GM19238 (cell line): ENCODE measurements at regions not wholly inside any gene's neighbourhood (a gene's known extent, or its start where the extent isn't known, plus 50 kb on each side); places are given as distances from the start of the nearest gene placed in this dataset.
A peak's percentile ranks its signal among the peaks of the same experiment; 100 is the strongest.
"Not testable (repeated sequence)": the region's sequence is repeated elsewhere in the genome, so short reads cannot be mapped to it uniquely, and the experiment has no call there.

ENCODE experiments used
- DNase-seq: peaks from one replicate; pipeline ENCODE4 v3.0.0; 2011; ENCODE audit warnings: low spot score; ENCODE audit not compliant: insufficient read length

DNA sequence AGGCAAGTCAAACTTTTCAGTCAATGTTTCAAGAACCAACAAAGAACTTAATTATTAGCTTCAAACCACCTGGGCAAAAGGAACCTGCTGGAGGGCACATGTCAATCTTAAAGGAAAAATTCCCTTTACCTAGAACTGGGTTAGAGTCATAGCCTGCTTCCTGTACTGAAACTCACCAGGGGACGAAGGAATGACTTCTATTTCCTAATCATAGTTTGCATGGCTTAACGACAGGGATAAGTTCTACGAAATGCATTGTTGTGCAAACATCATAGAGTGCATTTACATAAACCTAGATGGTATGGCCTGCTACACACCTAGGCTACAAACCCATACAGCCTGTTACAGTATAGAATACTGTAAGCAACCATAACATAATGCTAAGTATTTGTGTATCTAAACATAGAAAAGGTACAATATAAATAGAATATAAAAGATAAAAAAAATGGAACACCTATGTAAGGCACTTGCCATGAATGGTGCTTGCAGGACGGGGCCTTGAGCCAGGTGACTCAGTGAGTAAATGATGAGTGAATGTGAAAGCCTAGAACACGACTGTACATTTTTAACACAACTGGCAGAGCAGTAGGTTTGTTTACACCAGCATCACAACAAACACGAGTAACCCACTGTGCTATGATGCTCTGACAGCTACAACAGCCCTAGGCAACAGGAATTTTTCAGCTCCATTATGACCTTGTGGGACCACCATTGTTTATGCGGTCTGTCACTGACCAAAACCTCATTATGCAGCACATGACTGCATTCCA, 234.9 kb upstream of the CAND1 start:
- DNase-seq = no peak

DNA sequence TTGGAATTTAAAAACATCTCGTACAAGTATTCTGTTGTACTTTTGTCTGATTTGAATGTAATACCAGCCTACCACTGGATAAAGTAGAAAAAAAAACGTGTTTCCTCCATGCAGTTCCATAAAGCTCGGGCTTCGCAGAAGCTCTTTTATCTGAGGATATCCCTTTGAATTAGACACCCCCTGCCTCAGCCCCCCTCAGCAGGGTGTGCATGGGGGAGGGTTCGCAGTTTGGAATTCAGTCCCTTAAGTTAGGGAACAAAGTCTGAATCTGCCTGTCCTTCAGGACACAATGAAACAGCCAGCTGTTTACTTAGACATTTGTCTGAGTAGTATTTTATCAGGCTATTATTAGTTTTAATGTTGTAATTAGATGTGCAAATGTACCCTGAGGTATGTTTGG, 234.0 kb upstream of the CAND1 start:
- no peak for DNase-seq

DNA sequence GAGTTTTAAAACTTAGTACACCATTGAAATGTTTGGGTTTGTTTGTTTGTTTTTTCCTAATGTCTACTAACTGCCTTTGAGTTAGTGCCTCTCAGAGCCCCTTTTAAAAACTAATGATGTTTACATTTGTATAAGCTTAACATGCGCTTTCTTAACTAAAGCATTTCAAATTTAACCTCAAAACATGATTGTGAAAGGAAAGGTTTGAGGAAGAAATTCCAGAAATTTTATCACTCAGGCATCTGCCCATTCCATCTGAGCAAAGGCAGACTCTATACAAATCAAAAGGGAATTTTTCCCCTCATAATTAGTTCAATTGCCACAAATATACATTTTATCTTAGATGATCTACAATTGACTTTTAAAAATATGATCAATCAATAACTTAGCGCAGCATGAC, 230.7 kb upstream of the CAND1 start:
- DNase-seq = no peak

DNA sequence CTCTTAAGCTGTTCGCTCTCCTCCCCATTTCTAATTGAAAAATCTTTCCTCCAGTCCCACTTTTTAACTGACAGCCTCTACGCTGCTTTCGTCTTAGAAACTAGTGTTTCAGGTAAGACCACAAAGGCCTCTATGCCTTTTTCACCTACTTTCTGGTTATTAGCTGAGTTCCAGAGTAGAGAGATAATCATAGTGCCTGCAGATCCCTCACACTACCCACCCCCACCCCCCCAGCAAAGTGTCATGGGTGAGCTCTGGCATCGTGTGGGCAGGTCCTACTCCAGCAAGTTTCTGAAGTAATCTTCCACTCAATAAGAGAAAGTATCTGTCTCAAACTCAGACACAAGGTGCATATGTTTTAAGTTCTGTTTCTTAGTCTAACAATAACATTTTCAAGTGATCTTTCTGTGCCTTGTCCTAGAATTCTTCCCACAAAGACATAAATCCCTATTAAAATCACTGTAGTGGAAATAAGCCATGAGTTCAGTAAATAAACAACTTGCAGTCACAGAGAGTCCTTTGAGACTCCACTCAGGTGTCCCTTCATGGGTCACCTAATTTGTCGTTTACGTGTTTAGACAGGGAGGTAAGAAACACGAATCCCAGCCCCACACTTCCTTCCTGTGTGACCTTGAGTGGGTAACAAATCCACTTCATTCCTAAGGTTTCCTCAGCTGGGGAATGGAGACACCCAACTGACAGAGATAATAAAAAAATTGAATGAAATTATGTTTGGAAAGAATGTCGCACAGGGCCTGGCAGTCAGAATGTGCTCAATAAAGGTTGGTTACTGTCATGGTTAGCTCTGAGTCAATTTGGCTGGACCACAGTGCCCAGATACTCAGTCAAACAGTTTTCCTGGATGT, 228.9 kb upstream of the CAND1 start:
- no peak for DNase-seq

DNA sequence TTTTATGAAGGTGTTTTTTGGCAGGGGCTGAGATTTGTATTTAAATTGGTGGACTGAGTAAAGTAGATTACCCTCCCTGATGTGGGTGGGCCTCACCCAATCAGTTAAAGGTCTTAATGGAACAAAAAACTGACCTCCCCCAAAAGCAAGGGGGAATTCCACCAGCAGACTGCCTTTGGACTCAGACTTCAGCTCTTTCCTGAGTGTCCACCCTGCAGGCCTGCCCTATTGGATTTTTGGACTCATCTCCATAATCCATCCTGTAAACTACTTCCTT, 228.4 kb upstream of the CAND1 start:
- DNase-seq = no peak

DNA sequence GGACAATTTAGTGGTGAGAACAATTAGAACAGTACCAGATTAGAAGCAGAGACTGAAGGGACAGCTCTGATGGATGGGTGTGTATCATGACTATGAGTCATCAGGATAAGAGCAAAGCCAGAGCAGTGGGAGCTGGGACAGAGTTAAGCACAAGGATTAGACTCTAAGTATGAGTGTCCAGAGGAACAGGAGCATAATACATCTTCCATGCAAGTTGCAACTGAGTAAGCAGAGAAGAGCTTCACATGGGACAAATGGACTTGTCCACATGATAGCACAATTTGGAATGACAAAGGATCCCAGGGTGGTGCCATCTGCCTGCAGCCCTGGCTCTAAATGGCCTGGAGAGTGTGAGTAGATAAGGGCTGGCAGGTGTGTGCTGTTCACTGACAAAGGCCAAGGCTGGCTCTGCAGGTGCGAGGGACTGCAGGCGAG, 226.4 kb upstream of the CAND1 start:
- DNase-seq = no peak

DNA sequence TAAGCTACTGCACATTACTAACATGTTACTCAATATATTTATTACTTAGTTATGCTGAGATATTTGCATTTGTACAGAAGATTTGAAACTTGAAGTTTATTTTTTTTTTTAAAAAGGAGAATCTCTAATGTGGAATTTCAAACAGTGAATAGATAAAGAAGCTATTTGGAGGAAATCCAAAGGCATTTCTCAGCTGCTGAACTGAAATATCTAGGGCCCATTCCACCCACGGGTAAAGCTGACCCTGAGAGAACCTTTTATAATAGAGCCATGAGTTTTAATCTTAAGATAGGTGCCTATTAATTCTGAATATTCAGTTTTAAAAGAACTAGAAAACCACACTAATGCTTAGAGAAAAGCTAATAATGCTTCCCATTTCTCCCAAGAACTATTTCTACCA, 225.4 kb upstream of the CAND1 start:
- no peak for DNase-seq

DNA sequence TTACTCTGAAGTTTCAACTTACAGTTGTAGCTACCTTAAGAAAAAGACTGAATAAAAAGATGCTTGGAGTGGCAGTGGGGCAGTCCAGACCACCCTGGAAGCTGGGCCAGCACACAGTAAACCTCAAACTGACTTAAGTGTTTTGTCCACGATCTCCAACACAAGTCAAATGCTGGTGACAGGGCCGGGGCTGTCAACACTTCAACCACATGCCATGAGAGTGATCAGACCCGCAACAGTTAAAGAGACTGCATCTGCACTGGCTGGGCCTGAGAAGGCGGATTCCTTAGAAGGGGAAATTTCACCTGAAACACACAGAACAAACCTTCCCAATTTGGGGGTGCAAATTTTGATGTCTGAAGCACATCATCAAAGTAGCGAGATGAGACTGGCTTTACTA, 223.5 kb upstream of the CAND1 start:
- DNase-seq = no peak

DNA sequence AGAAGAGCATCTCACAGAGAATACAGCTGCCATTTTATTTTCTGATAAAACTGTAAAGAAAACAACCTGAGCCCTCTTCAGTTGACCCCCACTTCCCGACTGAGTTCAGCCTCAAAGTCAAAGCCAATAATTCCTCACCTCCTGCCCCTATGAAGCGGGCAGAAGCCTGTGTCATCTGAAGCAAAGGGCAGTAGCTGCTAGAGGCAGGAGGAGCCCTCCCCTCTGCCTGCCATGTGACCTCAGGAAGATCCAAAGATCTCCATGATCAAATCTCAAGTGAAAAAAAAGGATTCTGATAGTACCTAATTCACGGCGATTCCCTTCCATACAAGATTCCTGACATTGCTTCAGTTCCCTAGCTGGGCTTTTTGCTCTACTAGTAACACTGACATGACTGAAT, 223.1 kb upstream of the CAND1 start:
- no peak for DNase-seq

DNA sequence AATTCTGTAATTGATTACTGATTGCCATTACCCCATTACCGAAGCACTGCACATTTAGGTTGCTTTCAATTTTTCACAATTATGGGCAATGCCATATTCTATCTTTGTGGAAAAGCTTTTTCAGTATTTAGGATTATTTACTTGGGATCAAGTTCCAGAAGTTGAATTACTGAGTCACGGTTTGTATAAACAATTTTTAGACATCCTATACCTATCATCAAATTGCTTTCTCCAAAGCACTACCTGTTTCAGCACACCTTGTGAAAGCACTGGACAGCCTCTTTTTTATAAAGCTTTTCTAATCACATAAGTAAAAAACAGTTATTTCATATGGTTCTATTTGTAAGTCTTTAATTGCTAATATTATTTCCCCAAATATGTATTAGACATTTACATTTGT, 221.5 kb upstream of the CAND1 start:
- DNase-seq = no peak

DNA sequence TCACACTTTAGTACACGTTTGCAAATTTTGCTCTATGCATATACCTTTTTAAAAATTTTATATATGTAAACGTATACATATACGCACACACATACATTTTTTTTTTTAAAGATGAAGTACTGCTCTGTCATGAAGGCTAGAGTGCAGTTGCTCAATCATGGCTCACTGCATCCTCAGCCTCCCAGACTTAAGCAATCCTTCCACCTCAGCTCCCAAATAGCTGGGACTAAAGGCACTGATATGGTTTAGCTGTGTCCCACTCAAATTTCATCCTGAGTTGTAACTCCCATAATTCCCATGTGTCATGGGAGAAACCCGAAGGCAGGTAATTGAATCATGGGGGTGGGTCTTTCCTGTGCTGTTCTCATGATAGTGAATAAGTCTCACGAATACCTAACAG, 220.8 kb upstream of the CAND1 start:
- DNase-seq = no peak

DNA sequence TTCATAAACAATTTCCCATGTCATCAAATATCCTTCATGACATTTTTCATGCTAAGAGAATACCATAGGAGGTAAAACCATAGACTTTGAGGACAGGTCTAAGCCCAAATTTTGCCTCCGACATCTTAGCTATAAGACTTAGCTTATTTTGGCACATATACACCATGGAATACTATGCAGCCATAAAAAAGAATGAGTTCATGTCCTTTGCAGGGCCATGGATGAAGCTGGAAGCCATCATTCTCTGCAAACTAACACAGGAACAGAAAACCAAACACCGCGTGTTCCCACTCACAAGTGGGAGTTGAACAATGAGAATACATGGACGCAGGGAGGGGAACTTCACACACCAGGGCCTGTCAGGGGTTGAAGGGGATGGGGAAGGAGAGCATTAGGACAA, 220.0 kb upstream of the CAND1 start:
- DNase-seq = not testable (repeated sequence)

DNA sequence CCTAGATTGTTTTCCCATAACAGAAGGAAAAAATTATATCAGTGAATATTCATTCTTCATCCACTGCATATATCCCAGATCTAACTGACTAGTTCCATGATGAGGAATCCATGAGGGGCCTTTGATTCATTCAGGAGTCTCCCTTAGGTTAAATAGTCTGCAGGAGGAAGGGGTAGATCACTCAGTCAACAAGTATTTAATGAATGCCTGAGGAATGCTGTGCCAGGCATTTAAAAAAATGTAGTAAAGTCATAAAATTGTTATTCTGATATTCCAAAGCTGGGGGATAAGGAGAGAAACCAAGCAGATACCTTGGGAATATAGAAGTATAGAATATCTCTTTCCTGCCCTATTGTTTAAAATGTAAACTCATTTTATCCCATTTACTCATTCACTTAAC, 216.2 kb upstream of the CAND1 start:
- no peak for DNase-seq

DNA sequence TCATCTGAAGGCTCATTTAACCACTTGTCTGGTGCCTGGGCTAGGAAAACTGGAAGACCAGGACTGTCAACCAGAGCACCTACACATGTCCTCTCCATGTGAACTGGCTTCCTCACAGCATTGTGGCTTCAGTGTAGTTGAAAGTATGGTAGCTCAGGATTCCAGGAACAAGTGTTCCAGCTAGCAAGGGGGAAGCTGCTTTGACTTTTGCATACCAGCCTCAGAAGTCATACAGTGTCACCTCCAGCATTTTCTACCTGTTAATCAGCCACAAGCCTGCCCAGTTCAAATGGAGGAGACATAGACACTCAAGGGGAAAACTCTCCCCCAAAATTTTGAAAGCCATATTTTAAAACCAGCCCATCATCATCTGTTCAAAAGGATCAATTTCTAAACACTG, 212.8 kb upstream of the CAND1 start:
- DNase-seq = no peak

DNA sequence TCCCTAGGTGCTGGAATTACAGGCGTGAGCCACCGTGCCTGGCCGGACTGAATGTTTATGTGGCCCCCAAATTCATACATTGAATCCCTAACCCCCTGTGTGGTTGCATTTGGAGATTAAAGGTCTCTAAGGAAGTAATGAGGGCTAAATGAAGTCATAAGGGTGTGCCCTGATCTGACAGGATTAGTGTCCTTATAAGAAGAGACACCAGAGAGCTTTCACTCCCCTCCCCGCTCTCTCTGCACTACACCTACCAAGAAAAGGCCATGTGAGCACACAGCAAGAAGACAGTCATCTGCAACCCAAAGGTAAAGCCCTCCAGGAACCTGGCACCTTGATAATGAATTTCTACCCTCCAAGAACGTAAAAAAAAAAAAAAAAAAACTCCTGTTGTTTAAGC, 212.1 kb upstream of the CAND1 start:
- DNase-seq = no peak

DNA sequence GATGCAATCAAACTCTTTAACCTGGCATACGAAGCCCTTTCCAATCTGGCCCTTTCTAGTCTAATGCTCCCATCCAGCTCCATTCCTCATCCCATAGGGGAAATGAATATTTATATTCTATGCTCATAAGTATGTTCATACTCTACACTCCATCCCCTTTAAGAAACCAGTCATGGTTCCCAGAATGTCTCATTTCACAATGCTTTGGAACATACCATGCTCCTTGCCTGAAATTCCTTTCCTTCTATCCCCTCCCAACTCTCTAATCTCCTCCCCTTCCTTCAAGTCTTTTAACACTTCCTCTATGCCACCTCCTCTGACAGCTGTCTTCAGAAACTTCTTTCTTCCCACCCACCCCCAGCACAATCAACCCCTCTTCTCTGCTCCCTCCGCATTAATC, 207.0 kb upstream of the CAND1 start:
- DNase-seq = no peak

DNA sequence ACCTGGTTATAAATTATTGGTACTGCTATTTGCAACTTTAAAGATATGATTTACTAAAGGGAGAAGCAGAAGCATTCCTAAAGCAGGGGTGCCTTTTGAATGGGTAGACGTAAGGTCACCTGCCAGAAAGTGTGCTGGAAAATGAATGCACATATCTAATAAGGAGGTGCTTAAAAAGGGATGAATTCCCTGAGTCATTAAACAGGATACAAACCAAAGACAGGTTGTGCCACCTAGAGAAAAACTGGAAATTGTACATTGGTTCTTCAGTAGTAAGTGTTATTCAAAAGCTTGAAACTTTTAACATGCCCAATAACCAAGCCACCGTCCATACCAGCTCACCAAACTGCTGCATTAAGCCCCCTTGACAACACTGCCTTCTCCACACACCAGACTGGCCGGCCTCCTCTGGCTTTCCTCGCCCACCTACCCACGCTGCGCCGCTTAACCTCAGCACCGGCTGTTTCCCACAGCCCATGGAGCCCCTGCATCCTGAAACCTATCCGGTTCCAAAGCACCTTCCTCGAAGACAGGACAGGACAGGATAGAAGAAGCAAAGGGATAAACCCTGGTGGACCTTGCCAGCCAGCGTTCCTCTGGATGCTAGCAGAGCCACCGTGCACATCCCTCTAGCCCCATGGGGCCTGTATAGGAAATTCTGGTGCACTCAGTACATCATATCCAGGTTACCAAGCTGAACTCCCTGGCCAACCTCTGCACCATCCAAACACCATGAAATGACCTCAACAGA, 201.5 kb upstream of the CAND1 start:
- DNase-seq = no peak

DNA sequence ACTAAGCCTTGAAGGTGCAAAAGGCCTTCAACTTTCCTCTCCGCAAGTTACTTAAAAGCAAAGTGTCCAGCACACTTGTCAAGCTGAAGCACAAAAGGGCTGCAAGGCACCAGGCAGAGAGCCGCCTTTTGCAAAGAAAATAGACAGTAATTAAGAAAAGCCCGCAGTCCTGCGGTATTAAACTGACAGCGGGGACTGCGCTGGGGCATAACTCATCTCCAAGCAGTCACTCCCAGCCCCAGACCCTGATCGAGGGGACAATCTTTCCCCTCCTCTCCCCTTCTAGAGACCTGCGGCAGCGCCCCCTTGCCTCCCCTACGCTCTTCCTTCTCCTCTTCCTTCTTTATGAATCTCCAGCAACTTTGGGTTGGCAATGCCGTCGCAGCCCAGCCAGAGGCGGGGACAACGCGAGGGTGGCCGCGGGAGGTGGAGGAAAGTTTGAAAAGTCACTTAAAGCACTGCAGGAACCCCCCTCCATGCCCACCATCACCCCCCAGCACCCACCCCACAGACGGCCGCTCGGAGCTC, 200.9 kb upstream of the CAND1 start:
- no peak for DNase-seq

DNA sequence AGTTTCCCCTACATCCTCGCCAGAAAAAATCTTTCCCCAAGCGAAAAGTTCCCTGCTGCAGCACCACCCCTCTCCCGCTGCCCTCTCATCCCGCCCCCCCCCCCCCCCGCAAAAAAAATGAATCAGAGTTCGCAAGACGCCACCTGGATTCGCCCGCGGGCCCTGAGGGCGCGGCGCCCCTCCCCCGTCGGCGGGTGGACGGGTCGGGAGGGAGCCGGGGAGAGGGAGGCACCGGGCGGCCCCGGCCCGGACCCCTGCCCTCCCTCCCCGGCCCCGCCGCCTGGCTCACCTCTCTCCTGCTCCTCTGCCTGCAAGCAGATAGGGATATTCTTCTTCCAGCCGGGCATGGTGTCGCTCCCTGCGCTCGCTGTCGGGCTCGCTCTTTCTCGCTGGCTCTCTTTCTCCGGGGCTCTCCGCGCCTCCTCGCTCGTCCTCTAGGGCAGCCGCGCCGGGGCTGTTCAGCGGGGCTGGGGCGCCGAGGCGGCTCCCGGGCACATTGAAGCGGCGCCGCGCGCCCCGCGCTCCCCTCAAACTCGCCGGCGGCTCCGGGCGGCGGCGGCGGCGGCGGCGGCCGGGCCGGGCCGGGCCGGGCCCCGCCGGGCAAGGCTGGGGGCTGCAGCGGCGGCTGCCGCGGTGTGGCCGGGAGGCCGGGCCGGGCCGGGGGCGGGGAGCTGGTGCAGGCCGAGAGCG, 200.3 kb upstream of the CAND1 start:
- DNase-seq = peak; percentile 11

DNA sequence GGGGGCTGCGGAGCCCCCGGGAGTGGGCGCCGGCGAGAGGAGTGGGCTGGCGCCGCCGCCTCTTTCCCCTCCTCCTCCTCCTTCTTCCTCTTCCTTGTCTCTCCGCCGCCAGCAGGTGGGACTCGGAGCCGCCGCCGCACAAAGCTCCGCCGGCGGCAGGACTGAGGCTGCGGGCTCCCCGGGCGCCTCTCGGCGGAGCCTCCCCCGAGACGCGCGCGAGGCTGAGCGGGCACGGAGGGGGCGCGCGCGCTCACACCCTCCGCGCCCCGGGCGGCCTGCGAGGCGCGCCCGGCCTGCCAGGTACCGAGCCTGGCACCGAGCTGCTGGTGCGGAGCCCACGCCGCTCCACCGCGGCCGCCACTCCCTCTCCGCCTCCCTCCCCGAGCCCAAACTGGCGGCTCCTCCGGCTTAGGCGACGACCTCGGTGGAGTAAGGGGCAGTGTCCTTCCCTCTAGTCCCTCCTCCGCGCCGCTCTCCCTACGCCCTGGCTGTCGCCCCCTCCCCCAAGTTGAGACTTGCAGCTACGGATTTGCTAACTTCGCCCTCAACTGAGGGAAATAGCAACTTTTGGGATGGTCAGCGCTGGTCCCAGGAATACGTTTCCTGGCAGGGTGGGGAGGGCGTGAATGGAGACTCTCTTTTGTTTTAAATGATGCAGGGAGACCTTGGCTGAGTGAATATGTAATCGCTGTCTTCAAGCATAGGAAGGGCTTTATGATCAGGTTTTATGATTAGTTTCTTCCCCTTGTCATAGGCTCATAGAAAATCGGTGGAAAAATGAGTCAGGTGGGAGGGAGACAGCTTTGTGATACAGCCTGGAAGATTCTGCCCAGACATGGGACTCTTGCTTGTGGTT, 199.5 kb upstream of the CAND1 start:
- DNase-seq = peak; percentile 2

DNA sequence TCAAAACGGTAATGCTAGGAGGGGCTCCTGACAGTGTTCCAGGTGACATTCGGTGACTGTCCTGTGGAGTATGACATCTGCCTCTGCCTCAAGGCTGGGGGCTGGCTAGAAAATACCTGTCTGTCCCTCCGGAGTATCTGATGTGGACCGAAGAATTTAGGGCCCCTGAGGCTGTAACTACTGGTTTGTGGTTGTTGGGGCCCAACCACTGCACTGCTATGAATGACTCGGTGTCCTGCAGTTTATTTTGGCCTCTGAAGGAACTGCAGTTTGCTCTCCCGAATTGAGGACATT, 198.9 kb upstream of the CAND1 start:
- no peak for DNase-seq
